HG03108 (cell line): ENCODE measurements at regions not wholly inside any gene's neighbourhood (a gene's known extent, or its start where the extent isn't known, plus 50 kb on each side); places are given as distances from the start of the nearest gene placed in this dataset.
"Not testable (repeated sequence)": the region's sequence is repeated elsewhere in the genome, so short reads cannot be mapped to it uniquely, and the experiment has no call there.

Source experiments
- ATAC-seq: cut with Tn5 transposase; IDR thresholded peaks from one replicate; pipeline ENCODE4 v1.9.1; 2021; ENCODE audit warnings: moderate library complexity; ENCODE audit not compliant: unreplicated experiment

DNA sequence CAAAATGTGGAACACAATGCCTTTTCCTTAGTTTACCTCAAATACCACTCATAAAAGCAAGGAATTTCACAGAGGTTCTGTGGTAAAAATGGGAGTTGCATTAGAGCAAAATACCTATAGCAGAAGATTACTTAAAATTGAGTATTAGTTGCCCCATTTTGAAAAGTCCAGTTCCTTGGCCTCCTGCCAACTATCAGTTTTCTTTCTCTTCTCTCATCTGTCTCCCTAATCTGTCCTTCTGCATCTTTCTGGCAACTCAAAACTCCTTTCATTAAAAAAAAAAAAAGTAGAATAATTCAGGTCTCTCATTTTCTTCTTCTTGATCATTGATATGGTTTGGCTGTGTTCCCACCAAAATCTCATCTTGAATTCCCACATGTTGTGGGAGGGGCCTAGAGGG, 127.3 kb downstream of the ATP23 start:
- no peak for ATAC-seq

DNA sequence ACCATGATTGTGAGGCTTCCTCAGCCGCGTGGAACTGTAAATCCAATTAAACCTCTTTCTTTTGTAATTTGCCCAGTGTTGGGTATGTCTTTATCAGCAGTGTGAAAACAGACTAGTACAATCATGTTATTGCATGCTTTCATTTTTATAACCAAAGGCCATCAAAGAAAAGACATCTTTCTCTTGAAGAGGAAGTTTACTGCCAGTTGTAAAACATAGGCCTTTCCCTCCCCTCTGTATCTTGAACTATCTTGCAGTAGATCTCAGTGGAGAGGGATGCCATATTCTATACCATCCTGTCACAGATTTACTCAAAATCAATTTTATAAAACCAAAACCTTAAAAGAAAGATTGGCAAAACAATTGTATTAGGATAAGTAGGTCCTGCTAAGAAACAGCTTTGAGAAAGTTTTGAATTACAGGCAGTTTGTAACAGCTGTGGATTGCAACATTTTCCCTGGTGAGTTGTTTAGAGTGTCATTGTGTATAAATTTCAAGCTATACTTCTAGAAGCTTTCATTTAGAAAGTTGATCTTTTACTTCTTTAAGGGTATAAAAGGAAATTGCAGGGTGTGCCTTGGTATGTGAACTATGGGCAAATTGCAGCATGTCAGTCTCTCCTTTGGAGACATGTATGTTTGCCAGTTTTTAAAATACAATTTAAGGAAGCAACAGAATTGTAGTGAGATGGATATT, 128.0 kb downstream of the ATP23 start:
- ATAC-seq: no peak

DNA sequence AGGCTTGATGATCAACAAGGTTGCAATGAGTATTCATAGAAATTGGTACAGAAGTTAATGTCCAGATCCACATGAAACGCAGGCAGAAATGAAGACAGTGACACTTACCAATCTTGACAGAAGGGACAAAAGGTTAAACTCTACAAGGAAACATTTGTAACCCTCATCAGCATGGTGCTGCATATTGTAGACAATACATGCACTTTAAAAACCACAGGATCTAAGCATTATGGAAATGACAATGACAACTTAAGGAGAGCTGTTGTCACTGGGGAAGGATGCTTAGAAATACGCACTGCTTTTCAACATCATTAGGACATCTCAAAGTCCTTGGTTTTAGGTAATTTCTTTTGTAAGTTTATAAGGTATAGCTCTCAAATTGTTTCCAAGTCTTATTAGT, 130.6 kb downstream of the ATP23 start:
- no peak for ATAC-seq

DNA sequence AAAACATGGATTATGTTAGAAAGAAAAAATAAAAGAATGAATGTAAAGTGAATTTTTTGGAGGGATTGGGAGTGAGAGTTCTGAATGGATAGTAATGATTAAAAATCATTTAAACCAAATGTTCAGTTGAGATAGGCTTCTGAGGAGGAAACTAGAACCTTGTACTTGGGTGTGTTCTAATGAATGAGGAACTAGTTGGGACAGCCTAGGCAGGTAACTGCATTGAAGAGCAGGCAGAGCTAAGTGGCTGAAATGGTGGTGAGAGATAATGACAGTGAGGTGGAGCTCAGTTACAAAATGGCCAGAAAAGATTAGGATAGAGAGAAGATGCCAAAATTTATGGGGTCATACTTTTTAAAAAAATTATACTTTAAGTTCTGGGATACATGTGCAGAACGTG, 132.9 kb downstream of the ATP23 start:
- ATAC-seq: no peak

DNA sequence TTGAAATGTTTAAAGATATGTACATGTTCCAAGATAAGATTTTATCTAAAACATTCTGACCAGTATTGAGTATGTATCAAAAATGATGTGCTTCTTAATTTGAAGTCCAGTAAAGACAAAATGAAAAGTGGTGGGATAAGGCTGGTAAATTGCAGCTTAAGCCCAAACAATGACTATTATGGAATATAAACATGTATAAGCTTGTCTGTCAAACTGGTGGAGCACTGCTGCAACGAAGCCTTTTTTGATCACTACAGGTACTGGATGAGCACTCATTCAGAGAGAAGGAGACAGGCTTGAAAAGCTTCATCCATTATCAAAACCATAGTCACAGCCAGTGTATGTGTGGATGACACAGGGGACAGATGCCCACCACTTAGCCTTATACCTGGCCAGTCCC, 138.4 kb downstream of the ATP23 start:
- no peak for ATAC-seq

GRCh38 chr12:58081488-58081887, 140.1 kb downstream of the ATP23 start:
- ATAC-seq: no peak

DNA sequence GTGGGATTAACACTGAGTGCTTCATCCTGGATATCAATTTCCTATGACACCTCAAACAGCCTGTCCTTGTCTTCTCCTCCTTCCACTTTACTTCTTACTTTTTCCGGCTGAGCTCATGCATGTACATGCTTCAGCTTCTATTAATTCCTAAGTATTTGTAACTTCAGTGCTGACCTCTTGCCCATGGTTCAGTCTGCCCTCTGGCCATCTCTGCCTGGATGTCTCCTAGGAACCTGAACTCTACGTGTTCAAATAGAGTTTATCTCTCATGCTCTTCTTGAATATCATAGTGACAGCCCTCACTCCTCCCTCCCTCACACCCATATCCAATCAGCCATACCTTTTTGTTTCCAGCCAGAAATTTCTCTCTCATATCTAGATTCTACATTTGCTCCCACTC, 141.6 kb downstream of the ATP23 start:
- ATAC-seq: no peak

DNA sequence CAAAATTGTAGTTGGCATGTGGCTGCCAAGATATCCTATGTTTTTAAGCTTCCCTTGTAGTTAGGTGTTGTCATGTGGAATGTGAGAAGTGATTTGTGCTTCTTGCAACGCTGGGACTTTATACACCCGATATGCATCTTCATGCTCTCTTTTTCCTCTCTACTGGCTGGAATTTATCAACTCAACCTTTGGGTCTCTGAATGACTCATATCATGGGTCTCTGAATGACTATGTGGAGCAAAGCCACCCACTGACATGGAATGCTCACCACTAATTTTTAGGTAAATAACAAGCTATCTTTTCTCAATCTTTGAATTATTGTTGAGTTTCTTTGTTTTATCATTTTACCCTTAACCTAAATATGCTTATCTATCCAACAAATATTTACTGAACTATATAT, 144.6 kb downstream of the ATP23 start:
- ATAC-seq: no peak

DNA sequence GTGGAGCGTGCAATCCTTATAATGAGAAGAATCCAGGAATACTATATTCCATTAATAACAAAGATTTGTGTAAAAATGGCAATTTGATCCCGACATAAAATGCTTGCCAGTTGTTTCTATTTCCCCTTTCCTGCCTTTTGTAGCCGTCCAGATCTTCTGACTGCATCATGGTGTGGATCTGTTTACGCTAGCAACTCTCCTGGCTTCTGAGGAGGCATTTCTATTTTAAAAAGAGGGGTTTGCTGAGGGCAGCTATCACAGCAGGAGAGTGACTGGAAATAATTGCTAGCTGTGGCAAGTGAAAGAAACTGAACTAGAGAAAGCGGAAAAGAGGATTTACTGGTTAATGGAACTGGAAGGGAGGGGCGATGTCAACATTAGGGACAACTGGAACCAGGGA, 145.6 kb downstream of the ATP23 start:
- no peak for ATAC-seq

DNA sequence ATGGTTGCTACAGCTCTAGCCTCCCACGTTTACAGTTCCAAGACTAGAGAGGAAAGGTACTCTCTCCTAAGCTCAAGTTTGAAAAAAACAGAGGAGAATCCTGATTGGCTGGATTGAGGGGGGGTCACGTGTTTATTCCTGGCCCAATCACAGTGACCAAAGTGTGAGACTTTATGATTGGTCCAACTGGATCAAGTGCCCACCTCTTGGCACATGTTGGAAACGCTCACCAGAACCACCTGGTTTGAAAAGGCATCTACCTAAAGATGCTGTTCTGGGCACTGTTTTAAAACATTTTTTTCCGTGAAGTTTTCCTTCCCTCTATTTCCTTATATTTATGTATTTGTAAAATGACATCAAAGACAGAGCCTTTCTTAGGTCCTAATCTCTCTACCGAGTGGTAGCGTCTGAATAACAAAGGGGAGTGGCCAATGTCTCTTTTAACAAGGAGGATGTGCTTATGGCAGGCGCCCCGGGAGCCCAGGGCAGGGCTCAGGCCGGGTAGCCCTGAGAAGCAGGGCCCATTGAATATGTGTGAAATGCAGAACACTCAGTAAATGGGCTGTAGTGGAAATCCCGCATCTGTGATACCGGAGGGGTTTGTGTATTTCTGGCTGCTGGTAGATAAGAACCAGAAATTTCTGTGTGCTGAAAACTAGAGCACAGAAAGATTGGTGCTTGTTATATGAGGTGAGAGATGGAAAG, 146.2 kb downstream of the ATP23 start:
- no peak for ATAC-seq

DNA sequence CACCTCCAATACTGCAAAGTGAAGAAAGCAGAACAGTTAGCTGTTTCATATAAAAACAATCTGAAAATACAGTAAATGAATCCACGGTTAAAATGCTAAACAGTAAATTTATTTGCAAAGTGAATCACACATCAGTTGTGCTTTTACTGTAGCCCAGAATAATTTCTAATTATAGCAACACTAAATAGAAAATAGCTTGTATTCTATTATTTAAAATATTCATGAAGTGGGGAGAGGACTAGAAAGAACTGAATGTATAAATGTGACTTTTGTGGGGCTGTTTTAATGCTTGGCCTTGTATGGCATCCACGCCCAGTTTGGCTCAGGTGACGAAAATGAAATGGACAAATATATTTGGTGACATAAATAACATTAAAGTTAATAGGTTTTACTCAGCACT, 148.2 kb downstream of the ATP23 start:
- ATAC-seq: no peak

GRCh38 chr12:58090685-58091084, 149.3 kb downstream of the ATP23 start:
- no peak for ATAC-seq

- ATAC-seq: no peak
Measured at GRCh38 chr12:58095002-58095401, 153.6 kb downstream of the ATP23 start.

GRCh38 chr12:58097741-58098140, 156.4 kb downstream of the ATP23 start:
- no peak for ATAC-seq

DNA sequence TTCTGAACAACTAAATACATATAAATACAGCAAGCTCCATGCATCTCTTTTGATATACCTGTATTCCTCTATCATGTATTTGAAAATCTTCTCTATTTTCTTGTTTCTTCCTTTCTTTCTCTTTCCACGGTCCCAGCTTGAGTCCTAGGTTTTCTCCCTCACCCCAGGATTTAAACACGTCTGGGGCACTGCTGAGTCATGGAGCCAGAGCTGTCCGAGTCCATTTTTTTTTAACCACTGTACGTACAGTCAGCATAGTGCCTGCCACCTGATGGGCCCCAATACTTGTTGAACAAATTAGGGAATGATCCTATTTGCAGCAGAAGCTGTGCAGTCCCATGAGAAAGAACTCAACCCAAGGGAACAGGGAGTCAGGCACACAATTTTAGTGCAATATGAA, 158.1 kb downstream of the ATP23 start:
- ATAC-seq: no peak

DNA sequence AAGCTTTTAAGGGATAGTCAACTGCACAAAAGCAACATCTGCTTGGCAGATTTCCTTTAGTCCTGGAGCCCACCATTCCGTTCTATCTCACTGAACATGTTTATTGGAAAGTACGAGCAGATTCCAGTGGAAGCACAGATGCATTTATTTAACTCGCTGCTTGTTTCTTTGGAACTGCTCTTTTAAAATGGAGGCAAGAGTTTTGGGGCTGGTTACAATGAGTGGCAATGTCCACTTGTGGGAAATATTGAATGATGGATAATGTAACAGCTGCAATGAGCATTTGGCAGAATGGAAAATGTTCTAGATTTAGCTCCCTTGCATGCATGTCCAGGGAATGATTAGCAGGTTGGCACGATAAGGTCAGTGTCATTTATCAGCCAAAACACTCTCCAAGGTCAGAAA, 163.0 kb downstream of the ATP23 start:
- no peak for ATAC-seq

- ATAC-seq: no peak
Measured at GRCh38 chr12:58105225-58106119, 164.1 kb downstream of the ATP23 start.

GRCh38 chr12:58106195-58106594, 164.8 kb downstream of the ATP23 start:
- ATAC-seq: no peak

- no peak for ATAC-seq
Measured at GRCh38 chr12:58117201-58117600, 175.8 kb downstream of the ATP23 start.

DNA sequence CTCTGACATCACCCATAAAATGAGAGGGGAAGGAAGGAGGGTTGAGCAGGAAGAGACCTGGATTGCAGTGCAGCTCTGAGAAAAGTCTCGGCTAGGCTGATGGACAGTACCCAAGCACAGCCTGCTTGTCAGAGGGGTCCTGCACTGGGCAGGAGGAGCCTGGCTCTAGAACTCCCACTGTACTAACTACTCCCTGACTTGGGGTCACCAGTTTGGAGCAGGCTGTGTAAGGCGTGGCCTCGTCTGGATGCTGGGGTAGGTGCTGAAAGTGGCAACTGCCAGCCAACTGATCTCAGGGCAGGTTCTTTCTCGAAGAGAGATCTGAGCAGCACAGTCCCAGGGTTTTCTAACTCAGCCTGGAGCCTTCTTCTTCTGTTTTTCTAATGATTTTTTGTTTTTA, 176.3 kb downstream of the ATP23 start:
- no peak for ATAC-seq

DNA sequence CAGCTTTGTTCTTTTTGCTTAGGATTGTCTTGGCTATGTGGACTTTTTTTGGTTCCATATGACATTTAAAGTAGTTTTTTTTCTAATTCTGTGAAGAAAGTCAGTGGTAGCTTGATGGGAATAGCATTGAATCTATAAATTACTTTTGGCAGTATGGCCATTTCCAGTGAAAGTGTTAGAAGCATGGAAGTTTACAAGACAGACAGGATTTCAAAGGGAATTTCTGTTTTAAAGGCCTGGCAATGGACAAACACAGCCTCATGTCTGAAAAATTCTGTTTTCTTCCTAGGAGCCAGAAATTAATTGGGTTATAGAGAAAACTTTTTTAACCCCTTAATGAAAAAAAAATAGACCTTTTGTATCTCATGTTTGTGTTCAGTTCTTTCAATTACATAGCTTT, 184.4 kb downstream of the ATP23 start:
- ATAC-seq: not testable (repeated sequence)
